Liver (tissue), 3 donors: ENCODE measurements at regions not wholly inside any gene's neighbourhood (a gene's known extent, or its start where the extent isn't known, plus 50 kb on each side); places are given as distances from the start of the nearest gene placed in this dataset.

Experiments used
- EGR1 ChIP-seq, 2 donors: IDR thresholded peaks; 2 replicates each; pipeline ENCODE4 v1.6.1; 2016 to 2018; ENCODE audit warnings: antibody characterized with exemption in 2 of 2, low read depth in 2 of 2
- FOXA1 ChIP-seq: IDR thresholded peaks from 2 replicates; pipeline ENCODE4 v1.6.1; 2016; ENCODE audit warnings: antibody characterized with exemption
- RAD21 ChIP-seq, 2 donors: IDR thresholded peaks; 2 replicates each; pipeline ENCODE4 v1.6.1; 2016; ENCODE audit warnings: antibody characterized with exemption in 2 of 2, mild to moderate bottlenecking in 2 of 2
- SP1 ChIP-seq: IDR thresholded peaks from 2 replicates; pipeline ENCODE4 v1.6.1; 2018; ENCODE audit warnings: antibody characterized with exemption, mild to moderate bottlenecking
- TAF1 ChIP-seq: conservative IDR thresholded peaks from 2 replicates; pipeline ENCODE4 v1.6.1; 2016; ENCODE audit warnings: antibody characterized with exemption, mild to moderate bottlenecking
- YY1 ChIP-seq: IDR thresholded peaks from 2 replicates; pipeline ENCODE4 v1.6.1; 2016; ENCODE audit warnings: antibody characterized with exemption, mild to moderate bottlenecking
- TF ChIP-seq, protein P1 (sequence below): fragments of 150-350 bp; IDR thresholded peaks from 2 replicates; pipeline ENCODE4 v1.5.1; 2017; ENCODE audit warnings: improper control_type of control experiment, low read depth, low read length; ENCODE audit not compliant: missing input control
- TF ChIP-seq, protein P2 (sequence below): IDR thresholded peaks from 2 replicates; pipeline ENCODE4 v1.6.1; 2016; ENCODE audit warnings: antibody characterized with exemption
- TF ChIP-seq, protein P3 (sequence below): IDR thresholded peaks from 2 replicates; pipeline ENCODE4 v1.6.1; 2016; ENCODE audit warnings: antibody characterized with exemption
- donor health status: healthy.
- donor health status: healthy.

DNA sequence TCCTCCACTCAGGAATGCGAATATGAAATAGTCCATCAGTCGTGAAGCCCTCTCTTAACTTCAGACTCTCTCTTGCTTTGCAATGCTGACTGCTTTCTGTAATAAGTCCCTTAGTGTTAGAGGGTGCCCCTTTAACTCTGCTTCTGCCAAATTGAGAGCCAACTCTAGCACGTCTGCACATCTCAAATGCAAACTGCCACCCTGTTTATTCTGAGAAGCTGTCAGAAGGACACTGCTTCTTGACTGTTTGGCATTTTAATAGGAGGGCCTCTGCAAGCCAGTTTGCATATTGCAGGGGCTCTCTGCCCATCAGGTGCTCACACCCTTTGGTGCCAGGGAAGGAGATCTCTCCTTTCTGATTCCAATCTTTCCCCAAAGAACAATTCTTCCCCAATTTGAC is 589.8 kb upstream of the CDH4 start:
- TF ChIP-seq, protein P1, sequence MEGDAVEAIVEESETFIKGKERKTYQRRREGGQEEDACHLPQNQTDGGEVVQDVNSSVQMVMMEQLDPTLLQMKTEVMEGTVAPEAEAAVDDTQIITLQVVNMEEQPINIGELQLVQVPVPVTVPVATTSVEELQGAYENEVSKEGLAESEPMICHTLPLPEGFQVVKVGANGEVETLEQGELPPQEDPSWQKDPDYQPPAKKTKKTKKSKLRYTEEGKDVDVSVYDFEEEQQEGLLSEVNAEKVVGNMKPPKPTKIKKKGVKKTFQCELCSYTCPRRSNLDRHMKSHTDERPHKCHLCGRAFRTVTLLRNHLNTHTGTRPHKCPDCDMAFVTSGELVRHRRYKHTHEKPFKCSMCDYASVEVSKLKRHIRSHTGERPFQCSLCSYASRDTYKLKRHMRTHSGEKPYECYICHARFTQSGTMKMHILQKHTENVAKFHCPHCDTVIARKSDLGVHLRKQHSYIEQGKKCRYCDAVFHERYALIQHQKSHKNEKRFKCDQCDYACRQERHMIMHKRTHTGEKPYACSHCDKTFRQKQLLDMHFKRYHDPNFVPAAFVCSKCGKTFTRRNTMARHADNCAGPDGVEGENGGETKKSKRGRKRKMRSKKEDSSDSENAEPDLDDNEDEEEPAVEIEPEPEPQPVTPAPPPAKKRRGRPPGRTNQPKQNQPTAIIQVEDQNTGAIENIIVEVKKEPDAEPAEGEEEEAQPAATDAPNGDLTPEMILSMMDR: no peak
- TF ChIP-seq RAD21 (IDR thresholded peaks at IDR 0.05): no peak
- TF ChIP-seq, protein P2, sequence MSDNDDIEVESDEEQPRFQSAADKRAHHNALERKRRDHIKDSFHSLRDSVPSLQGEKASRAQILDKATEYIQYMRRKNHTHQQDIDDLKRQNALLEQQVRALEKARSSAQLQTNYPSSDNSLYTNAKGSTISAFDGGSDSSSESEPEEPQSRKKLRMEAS: no peak
- TF ChIP-seq YY1: no peak
- TF ChIP-seq, protein P3, sequence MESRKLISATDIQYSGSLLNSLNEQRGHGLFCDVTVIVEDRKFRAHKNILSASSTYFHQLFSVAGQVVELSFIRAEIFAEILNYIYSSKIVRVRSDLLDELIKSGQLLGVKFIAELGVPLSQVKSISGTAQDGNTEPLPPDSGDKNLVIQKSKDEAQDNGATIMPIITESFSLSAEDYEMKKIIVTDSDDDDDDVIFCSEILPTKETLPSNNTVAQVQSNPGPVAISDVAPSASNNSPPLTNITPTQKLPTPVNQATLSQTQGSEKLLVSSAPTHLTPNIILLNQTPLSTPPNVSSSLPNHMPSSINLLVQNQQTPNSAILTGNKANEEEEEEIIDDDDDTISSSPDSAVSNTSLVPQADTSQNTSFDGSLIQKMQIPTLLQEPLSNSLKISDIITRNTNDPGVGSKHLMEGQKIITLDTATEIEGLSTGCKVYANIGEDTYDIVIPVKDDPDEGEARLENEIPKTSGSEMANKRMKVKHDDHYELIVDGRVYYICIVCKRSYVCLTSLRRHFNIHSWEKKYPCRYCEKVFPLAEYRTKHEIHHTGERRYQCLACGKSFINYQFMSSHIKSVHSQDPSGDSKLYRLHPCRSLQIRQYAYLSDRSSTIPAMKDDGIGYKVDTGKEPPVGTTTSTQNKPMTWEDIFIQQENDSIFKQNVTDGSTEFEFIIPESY: no peak
- TF ChIP-seq FOXA1: no peak
- no peak for TF ChIP-seq SP1
- no peak for TF ChIP-seq TAF1
- TF ChIP-seq EGR1 (IDR thresholded peaks at IDR 0.05; ENCODE audit: low read depth in 2 of 2): no peak
